Activated naive CD4-positive, alpha-beta T cell treated with anti-CD3 and anti-CD28 coated beads, Interleukin-2, amount 50 U/mL, for 16 hours (primary cell): ENCODE measurements at regions not wholly inside any gene's neighbourhood (a gene's known extent, or its start where the extent isn't known, plus 50 kb on each side); places are given as distances from the start of the nearest gene placed in this dataset.

Experiments used
- DNase-seq: peaks from one replicate; pipeline ENCODE4 v3.0.0-alpha.2; 2020

GRCh38 chr18:57869221-57869620, 66.1 kb upstream of the ATP8B1 start:
- no peak for DNase-seq

DNA sequence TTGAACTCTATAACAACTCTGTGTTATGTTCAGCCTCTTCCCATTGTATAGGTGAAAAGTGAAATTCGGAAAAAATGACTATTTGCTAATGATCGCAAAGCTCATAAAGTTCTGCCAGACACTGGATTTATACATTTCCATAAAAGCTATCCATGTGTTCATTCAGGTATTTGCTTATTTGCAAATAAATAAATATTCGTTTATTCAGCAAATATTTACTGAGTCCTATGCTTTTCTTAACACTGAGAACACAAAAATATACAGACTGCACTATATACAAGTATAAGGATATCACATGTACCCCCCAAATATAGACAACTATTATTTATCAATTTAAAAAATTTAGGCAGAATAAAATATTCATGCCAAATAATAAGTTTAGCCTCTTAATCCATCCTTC, 63.2 kb upstream of the ATP8B1 start:
- no peak for DNase-seq

DNA sequence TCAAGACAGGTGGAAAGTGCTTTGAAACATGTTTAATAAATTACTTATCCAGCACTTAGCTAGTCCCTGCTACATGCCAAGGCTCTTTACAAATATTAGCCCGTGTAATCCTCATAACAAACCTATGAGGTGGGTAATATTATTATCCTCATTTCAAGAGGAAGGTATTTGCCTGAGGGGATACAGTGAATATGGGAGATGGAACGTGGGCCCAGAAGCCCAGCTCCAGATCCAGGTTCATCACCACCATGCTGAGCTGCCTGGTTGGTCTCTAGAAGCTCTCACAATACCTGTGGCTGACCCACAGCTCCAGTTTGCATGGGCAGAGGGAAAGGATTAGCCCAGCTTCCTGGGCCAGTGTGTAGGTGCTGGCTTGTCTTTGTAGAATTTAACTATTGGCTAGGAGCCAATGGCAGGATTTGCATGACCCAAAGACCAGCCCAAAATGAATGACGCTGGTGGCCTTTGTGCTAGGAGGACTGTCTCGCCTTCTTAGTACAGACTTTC, 61.6 kb upstream of the ATP8B1 start:
- DNase-seq, result no peak

DNA sequence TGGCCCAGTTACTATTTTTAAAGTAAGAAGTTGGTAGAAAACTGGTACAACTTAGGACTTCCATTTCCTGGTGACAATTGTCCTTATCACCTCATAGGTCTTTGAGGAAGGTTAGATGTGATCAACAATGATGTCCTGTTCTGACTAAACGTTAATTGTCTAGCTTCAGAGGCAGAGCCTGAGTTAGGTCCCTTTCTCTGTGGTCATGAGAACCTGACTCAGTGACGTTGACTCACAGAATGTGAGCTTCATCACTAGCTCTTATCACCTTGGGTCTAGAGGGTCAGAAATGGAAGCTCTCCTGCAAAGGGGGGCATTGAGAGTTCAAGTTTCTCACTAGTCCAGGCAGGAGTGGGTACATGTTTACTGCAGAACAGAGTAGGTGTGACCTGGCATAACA, 60.6 kb upstream of the ATP8B1 start:
- no peak for DNase-seq

DNA sequence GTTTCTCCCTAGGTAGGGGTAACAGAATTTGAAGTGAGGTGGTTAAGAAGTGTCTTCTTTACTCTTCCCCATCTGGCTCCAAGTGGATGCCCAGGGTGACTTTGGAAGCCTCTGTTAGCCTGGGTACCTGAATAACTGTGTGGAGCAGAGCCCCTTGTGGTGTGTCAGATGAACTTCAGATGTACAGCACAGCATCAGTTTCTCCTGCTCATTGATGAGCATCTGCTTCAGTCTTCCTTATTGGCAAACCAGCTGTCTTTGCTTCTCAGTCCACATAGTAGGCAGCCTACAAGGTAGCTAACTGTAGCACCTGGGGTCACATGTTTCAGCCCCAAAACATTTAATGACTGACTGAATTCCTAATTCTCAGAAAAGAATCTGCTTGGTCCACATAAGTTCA, 56.2 kb upstream of the ATP8B1 start:
- no peak for DNase-seq

DNA sequence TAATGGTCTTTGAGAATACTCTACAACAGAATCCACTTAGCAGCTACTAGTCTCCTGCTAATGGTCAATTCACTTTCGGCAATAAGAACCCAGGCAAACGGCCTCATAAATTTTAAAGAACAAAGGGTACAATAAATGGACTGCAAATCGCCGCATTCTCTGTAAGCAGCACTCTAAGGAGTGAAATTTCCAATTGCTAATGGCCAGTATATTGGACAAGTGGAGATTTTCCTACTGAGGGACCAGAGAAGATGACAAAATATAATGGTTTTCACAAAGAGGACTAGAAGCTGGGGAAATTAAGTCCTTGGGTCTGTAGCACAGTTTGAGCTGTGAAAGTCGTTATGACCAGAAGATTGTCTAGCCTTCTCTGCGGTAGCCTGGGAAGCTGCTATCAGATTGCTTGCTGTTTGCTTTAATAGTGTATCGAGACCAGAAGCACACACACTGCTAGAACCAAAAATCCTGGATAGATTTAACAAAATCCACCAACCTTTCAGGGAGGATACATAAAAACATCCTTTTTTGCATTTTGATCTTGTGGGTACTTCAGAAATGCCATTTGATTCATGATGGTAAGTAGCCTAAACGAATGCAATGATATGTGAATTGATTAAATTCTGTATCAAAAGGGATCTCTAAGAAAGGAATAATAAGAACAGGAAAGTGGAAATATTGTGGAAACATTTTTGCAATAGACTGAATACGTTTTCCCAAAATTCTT, 53.6 kb upstream of the ATP8B1 start:
- no peak for DNase-seq

GRCh38 chr18:57856128-57856527, 53.0 kb upstream of the ATP8B1 start:
- DNase-seq, result no peak

DNA sequence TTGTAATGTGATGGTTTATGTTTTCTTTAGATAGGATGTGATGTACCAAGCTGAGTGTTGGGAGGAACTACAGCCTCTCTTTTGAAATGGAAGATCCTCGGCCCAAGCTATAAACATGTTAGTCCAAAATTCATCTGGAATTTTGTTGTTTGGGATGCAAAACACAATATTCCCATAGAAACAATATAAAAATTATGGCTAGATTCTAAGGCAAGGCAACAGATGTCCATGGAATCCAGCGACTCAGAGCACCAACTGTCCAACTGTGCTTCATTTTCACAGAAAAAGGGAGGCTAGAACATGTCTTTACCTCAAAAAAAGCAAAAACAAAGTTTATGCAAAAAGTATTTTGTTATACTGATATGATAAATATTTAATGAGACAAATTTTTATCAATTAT, 52.4 kb upstream of the ATP8B1 start:
- no peak for DNase-seq

GRCh38 chr18:57854726-57855125, 51.6 kb upstream of the ATP8B1 start:
- no peak for DNase-seq

- no peak for DNase-seq
Observed at GRCh38 chr18:57853864-57854263, 50.7 kb upstream of the ATP8B1 start.

DNA sequence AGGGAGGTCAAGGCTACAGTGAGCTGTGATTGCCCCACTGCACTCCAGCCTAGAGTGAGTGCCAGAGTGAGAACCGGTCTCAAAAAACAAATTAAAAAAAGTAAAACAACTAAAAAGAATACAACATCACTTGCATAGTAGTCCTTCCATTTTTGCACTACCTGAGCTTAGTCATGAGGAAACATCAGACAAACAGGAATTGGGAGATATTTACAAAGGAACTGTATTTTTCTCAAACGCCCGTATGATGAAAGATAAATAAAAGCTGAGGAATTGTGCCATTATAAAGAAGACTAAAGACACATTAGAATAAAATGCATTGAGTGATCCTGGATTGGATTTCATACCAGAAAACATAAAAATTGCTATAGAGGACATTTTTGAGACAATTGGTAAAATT, 50.0 kb upstream of the ATP8B1 start:
- DNase-seq, result no peak
